Mammary epithelial cell (primary cell): ENCODE measurements at regions not wholly inside any gene's neighbourhood (a gene's known extent, or its start where the extent isn't known, plus 50 kb on each side); places are given as distances from the start of the nearest gene placed in this dataset.

Source experiments
- CTCF ChIP-seq, 2 donors: IDR thresholded peaks in 1 of 2; conservative IDR thresholded peaks in 1 of 2; 2 replicates each; pipeline ENCODE4 v1.5.1; 2011 to 2012; ENCODE audit warnings: inconsistent platforms in 2 of 2, low read length in 2 of 2, mild to moderate bottlenecking in 2 of 2, control low read depth in 1 of 2, low read depth in 1 of 2; ENCODE audit not compliant: insufficient read depth in 1 of 2; ENCODE audit errors: extremely low read depth in 1 of 2
- EZH2 ChIP-seq: IDR thresholded peaks from 2 replicates; pipeline ENCODE4 v1.6.1; 2012; ENCODE audit warnings: low read length, inconsistent platforms, borderline replicate concordance

- TF ChIP-seq CTCF (conservative IDR thresholded peaks at IDR 0.05 in 1 of 2, IDR thresholded peaks at IDR 0.05 in 1 of 2; ENCODE audit: extremely low read depth in 1 of 2, insufficient read depth in 1 of 2, low read depth in 1 of 2, low read length in 2 of 2) (no peak), EZH2 (no peak)
These were observed 242.8 kb upstream of the TLE3 start for GRCh38 chr15:70340494-70340870.
